ENCODE measurements at regions not wholly inside any gene's neighbourhood (a gene's known extent, or its start where the extent isn't known, plus 50 kb on each side); places are given as distances from the start of the nearest gene placed in this dataset.
"Not testable (repeated sequence)": the region's sequence is repeated elsewhere in the genome, so short reads cannot be mapped to it uniquely, and the experiment has no call there.

DNA sequence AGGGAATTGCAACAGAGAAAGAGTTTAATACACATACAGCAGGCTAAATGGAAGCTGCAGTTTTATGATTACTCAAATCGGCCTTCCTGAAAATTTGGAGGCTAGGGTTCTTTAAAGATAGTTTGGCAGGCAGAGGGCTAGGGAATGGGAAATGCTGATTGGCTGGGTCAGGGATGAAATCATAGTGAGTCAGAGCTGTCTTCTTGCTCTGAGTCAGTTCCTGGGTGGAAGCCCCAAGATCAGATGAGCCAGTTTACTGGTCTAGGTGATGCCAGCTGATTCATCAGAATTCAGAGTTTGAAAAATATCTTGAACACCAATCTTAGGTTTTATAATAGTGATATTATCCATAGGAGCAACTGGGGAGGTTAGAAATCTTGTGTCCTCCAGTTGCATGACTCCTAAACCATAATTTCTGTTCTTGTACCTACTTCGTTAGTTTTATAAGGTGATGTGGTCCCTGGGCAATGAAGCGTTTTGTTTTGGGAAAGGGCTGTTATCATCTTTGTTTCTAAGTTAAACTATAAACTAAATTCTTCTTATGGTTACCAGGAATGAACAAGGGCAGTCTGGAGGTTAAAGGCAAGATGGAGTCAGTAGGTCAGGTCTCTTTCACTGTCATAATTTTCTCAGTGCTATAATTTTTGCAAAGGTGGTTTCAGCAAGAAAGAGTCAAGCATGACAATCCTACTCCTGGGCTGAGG lies 257.8 kb upstream of the CCDC196 start:
- peak; percentile 10 for DNase-seq

DNA sequence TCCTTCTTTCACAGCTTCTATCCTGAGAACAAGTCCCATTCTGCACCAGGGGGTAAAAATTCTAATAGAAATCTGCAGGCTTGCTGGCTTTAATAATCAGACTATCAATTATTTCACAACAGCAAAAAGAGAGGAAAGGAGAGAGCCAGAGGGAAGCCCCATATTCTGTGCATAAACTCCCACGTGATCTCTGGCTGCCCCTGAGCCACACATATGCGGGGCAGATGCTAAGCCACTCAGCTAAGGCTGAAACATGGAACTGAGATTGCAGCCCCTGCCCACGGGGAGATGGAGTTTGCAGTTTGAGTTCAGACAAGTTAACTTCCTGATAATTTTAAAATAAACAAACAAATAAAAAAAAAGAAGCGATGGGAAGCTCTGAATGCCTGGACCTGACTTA lies 254.4 kb upstream of the CCDC196 start:
- DNase-seq, result no peak

DNA sequence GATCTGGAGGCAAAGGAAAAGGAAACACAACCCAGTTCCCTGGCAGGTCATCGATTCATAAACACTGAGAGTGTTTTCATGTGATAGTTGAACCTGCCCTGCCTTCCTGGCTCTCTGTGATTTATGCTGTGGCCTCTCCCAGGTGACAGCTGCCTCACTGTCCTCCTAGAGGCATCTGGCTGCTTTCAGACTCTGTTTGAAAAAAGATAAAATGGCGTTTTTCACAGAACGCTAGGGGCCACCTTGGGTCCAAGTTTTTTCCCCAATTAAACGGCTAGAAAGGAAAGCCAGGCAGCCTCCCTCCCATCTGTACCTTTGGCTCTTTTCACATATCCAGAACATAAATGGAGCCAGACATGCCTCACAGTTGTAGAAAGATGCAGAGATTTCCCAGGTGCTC lies 252.6 kb upstream of the CCDC196 start:
- DNase-seq, result no peak

DNA sequence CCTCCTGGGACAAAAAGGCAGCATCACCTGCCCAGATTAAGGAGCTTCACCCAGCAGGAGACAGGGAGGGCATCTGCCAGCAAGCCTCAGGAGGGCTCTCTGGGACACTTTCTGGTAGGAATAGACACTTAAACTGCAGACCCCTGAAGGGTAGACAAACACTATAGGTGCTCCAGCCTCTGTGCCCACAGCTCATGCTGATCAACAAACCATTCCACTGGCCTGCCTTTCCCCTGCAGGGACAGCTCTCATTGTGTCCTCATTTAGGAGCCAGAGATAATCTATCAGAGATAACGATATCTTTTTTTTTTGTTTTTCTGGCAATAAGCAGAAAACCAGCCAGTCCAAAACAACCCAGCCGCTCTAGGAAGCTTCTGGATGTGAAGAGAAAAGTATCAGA lies 251.8 kb upstream of the CCDC196 start:
- DNase-seq, result no peak

DNA sequence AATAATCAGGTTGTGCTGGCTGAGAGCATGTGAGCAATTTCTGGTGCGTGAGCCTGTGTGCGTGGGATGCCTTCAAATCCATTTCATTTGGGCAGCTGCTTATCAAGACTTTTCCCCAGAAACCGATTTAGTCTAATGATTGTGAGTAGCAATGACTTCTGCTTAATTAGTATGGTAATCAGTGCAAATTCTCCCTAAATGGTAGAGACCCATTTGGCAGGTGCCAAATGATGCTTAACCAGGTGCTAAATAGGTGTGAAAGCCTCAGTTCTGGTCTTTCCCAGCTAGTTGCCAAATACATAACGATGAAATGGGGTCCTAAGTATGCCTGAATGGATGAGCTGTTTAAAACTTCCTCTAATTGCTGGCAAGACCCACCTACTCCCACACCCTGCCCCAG lies 248.4 kb upstream of the CCDC196 start:
- DNase-seq, result no peak

DNA sequence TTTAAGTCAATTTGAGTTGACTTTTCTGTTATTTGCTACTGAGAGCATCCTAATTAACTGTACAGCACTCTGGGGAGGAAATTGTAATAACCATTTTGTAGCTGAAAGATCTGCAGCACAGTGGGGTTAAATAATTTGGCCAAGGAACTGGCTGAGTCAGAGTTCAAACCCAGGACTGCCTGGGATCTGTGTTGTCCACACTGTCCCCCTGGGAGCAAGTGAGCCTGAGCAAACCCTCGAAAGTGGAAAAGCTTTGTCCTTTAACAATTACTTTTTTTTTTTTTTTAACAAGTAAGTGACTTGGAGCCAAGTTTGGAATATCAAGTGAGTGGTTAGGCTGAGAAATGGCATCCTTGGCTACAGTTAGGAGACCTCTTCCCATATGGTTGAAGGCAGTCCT lies 247.2 kb upstream of the CCDC196 start:
- DNase-seq, result no peak

DNA sequence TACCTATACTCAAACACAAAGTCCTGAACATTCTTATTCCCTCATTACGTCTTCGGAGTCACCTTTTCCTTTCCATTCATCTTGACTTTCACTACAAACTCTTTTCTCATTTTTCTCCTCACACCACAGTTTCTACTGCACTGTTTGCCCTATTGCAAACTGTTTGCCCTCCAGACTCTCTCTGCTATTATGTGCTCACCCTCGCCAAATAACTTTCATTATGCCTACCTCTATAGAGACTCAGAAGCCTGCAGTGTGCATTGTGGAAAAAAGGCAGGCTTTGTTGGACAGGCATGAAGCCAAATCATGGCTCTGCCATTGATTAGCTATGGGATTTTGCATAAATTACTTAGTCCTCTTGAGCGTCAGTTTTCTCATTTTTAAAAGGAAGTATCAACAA lies 246.6 kb upstream of the CCDC196 start:
- DNase-seq, result no peak

DNA sequence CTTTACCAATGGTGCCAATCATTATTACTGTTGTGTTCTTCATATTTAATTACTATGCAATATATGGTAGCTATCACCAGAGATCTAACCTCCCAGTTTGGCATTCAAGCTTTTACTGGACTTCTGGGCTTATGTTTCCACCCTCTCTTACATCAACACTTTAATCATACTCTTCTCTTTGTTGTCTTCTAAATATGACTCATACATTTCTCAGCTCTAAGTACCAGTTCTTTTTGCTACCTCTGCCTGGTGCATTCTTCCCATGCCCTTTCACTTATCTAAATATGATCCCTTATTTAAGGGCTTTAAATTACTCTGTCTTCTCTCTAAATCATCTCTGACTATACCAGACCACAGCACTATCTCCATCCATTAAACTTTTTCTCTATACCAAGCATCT lies 246.1 kb upstream of the CCDC196 start:
- DNase-seq, result no peak

DNA sequence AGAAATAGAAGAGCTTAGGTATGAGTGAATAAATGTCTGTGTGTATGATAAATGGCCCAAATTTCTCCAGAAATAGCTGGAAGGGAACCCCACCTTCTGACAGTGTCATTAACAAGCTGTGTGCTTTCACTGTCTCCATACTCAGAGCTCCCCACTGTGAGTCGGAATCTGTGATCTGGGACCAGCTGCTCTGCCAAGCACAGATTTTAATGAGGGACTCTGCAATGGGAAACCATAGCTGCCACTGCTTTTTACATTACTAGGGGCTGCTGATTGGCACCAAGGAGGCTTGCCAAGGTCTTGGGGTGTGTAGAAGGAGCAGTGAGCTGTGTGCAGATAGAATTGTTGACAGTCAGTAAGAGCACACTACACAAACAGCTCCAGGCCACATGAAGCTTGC lies 244.2 kb upstream of the CCDC196 start:
- no peak for DNase-seq

DNA sequence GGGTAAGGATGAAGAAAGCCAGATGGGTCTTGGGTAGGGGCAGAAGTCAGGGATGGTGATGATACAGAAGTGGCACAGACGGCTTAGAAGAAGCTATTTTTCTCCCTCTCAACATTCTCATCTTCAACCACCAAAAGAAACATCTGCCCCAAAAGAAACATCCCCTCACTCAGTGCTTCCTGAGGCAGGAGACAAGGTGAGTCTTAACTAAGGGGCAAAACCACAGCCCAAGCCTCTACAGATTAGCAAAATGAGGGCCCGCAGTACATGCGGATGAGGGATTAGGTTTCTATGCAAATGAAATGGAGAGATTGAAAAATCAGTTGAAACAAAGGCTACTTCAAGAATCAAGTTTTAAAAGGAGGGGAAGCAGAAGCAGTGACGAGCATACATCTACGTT lies 241.3 kb upstream of the CCDC196 start:
- no peak for DNase-seq

DNA sequence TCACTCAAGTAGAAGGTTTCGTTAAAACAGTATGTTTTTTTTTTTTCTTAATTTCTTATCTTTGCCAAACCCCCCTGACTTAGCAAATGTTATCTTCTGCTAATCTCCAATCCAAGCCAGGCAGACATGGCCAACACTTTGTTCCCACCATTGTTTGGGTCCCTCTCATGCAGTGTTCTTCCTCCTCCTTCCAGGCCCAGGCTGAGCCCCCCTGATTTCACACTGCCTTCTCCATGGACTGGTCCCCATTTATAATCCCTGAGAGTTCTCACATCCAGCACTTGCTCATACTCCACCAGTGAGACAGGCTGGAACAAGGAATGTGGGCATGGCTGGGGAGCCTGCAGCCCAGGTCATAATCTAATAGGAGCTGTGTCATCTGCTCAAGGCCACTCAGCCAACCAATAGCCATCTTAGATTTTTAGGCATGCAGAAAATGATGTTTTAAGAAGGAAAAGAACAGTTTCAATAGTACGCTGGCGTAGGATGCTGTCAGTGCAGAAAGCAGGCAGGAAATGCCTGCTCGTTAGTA lies 238.4 kb upstream of the CCDC196 start:
- DNase-seq, result no peak

DNA sequence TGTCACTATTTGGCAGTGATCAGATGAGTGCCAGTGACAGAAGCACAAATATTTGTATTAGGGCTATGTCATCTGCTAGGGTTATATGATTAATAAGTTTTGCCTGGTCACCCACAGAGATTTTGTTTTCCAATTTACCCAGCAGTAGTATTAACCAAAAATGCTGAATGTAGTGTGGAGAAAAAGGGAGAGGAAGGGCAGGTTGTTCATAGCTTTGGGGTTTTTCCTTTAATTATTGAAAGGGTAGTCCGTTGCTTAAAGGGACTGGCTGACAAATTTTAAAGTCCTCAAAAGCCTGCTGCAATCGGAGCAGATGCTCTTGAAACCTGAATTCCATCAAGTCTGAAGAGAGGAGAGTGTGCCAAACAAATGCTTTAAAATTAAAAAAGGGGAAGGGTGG lies 237.9 kb upstream of the CCDC196 start:
- no peak for DNase-seq

DNA sequence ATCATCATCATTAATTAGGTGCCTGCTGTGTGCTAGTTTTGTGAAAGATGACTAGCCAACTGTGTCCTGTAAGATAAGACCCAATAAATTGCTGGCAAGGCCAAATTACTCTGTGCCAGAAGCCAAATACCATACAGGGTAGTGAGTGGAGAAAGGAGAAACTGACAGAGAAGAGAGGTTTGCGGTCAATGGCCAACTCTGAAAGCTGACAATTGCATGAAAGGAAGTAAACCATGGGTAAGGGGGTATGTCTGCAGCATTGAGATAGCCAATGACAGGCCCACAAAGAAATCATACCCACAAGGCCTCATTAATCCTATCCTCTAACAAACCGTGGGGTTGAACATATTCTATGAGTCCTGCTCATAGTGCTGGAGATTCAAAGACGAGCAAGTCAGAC lies 236.6 kb upstream of the CCDC196 start:
- DNase-seq, result no peak

DNA sequence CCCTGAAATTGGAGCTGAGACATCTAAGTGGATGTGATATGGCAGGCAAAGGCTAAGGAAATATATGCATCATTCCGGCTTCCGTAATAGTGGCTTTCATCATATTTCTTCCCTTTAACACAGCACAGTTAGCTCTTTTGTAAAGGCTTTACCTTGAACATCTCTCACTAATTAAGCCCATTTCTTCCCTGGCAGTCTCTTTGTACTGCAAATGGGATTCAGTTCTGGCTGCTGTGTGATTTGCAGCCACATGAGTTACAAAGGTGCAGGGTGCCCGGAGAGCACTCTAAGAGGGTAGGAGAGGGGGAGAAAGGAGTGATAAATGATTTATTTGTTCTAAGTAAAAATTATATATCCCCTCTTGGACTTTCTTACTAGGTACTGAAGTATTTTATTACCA lies 232.1 kb upstream of the CCDC196 start:
- no peak for DNase-seq

DNA sequence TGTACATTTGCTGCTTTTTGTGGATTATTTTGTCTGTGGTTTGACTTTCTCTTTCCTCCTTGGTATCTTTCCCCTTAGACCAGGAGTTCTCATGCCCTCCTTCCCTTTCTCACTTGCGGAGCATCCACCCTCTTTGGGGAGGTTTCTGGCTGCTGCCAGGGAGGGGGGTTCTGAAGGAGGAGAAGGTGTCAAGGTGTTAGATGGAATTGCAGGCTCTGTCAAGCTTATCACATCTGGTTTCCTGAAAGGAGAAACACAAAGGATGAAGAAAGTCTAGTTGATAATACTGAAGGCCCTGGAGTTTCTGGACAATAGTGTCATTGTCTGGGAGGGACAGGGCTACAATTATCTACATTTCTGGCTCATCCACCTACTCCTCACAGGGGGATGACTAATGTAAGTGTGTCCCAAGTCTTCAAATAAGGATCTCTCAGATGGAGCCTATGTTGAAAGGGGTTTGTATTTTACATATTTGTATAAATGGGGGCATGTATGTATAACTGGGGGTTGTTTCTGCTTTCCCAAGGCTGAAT lies 217.3 kb upstream of the CCDC196 start:
- DNase-seq, result no peak

DNA sequence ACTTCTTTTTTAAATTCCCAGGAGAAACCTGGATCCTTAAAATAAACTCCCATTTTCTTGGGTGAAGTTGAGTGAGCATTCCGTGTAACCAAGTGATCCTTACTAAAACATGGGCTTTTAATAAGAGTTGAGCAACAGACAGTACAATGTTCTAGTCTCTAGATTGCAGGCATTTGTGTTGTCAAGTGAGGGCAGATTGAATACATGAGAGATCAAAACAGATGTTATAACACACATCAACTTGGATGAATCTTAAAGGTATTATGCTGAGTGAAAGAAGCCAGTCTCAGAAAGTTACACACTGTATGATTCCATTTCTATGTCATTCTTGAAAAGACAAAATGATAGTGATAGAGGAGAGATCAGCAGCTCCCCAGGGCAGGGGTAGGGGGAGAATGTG lies 213.9 kb upstream of the CCDC196 start:
- DNase-seq, result no peak

DNA sequence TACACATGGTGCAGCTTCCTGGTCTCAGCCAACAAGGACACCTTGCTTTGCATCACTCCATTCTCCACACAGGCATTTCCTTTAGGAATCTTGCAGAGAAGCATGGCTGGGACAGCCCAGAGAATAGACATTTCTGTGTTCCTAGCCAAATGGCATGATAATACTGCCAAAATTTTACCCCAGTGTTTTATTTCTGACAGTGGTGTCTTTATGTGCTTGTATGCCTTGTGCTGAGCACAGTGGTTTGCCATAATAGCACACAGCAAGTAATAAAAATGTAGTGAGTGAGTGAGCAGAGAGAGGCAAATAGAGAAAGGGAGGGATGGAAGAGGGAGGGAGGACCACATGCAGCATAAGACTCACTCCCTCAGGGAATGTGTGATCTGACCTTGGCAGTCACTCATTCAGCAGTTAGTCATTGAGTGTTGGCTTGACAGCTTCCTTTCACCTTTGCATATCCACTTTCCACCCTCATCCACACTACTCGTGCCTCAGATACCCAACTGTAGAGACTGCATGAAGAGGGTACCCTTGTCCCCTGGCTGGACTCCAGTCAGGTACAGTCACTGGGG lies 212.8 kb upstream of the CCDC196 start:
- no peak for DNase-seq

DNA sequence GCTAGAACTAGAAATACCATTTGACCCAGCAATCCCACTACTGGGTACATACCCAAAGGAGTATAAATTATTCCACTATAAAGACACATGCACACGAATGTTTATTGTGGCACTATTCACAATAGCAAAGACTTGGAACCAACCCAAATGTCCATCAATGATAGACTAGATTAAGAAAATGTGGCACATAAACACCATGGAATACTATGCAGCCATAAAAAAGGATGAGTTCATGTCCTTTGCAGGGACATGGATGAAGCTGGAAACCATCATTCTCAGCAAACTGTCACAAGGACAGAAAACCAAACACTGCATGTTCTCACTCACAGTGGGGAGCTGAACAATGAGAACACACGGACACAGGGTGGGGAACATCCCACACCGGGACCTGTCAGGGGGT lies 207.8 kb upstream of the CCDC196 start:
- DNase-seq, result not testable (repeated sequence)

DNA sequence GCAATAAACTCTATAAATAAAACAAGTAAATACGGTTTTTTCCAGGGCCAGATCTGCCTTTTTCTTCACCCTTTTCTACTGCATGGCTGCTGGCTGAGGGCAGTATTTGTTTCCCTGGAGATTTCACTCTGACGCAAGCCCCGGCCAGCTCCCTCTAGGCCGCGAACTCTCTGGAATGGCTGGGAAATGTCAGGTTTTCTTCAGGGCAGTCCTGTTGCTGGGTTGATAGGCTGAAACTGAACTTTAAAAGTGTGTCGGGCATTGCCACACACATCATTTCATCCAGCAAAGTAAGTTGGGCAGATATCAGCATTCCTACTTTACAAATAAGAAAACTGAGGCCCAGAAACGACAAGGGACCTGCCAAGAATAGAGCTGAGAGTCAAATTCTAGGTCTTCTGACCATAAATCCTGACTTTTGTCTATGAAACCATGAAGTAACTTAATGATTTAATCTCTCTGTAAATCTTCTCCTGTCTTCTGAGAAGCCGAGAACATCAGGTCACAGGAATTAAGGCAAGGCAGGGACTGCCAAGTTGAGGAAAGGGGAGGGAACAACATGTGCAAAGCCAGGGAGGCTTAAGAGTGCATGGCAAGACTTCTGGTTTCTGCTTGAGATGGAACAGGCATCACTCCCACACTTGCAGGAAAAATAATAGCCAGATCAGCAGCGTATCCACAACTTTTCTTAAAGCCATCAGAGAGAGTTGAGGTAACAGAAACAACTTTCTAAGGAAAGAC lies 205.0 kb upstream of the CCDC196 start:
- no peak for DNase-seq

DNA sequence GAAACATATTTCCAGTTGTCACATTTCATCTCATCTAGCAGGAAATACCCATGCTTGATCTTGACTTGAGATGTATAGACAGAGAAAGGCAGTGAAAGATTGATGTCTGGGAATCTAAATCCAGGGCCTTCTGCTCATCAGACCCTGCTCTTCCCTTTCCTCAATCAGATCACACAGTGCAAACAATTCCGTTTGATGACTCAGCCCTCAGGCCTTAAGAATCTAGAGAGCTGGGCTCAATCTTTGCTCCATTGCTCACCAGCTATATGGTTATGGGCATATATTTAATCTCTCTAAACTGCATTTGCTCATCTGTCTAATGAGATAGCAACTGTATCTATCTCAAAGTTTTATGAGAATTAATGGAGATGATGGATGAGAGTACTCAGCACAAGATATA lies 201.8 kb upstream of the CCDC196 start:
- no peak for DNase-seq

DNA sequence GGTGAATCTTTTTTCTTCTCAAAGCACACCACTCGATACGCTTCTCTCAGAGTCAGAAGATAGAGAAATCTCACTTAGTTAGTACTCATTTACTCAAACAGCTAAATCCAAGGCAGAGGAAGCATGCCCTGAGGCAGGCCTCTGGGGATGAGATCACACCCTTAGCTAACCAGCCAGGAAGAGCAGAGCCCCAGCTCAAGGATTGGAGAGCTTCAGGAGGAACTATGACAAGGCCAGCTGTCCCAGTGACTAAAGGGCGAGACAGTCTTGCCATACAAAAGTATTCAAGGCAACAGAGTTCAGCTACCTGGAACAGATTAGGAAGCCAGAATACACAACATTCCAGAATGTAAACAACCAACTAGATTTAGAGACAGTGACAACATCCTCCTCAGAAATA lies 197.7 kb upstream of the CCDC196 start:
- no peak for DNase-seq

DNA sequence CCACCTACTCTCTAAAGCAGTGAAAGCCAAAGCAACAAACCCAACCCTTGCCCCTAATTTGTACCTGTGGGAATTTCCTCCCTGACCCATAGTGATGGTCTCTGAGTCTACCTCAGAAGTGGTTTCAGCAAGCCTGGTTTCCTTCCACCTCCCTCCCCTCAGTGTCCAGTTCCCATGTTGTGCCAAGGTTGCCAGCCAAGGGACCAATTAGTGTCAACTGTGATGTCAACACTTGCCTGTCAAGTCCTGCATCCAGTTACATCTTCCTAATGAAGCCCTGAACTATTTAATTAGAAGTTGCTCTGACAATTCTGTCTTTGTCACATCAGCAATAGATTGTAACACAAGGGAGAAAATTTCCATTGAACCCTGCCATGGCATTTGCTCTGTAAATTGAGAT lies 194.4 kb upstream of the CCDC196 start:
- no peak for DNase-seq

DNA sequence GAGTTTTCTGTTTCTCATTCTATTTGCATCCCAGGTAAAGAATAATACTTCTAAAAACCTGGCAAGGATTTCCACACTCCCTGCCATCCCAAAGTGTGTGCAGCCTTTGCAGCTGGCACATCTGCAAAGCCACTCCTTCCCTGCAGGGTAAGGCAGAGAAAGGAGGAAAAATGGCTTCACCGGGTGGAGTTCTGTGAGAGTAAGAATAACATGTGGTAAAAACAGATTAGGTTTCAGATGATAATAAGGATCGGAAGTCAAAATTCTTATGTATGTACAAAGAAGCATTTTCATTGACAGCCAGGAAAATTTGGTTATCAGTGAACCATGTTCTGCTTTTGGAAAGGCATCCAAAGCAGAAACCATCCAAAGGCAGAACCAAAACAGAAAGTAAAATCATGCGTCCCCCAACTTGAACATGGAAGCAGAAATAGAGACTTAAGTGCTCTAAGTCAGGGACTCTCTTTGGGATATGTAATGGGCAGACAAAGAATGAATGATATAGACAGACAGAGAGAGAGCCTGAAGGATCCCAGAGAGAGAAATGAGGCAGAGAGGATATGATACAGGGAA lies 192.6 kb upstream of the CCDC196 start:
- DNase-seq, result no peak

DNA sequence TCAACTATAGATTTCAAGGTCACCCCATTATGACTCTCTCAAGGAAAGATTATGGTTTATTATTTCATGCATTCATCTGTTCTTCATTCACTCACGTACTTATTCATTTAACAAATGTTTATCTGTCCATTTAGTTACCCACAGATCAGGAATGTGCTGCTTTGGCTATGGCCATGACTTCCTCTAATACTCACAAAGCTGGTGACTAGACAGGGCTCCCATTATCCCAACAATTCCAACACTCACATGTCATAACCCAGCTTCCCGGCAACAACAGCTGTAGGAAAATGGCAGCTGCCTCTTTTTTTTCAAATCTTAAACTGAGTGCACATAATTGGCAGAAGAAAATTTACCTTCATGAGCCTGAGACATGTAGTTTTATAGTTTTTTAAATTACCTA lies 190.8 kb upstream of the CCDC196 start:
- DNase-seq, result no peak

Data from activated naive CD4-positive, alpha-beta T cell treated with anti-CD3 and anti-CD28 coated beads, Interleukin-2, amount 50 U/mL, for 16 hours (primary cell).